HL-60/S4 (cell line): ENCODE measurements at regions not wholly inside any gene's neighbourhood (a gene's known extent, or its start where the extent isn't known, plus 50 kb on each side); places are given as distances from the start of the nearest gene placed in this dataset.

Source experiments
- in situ Hi-C: fragments of 300-500 bp; cut with MboI; formaldehyde crosslinking; loops from 2 replicates; pipeline ENCODE4 v1.14.3; 2022; ENCODE audit warnings: low sequenced_read_pairs

GRCh38 chr16:49003992-49004391 lies 277.6 kb downstream of the CBLN1 start:
- in situ Hi-C loops: no loop called here

GRCh38 chr16:49003022-49003421 lies 278.6 kb downstream of the CBLN1 start:
- in situ Hi-C loops: no loop called here

- in situ Hi-C loops: no loop called here
These were observed 281.0 kb downstream of the CBLN1 start for GRCh38 chr16:49000594-49000993.

GRCh38 chr16:48999508-48999907 lies 282.1 kb downstream of the CBLN1 start:
- in situ Hi-C loops: no loop called here

- in situ Hi-C loops: no loop called here
These were observed 282.6 kb downstream of the CBLN1 start for GRCh38 chr16:48999044-48999443.

GRCh38 chr16:48997946-48998345 lies 283.7 kb downstream of the CBLN1 start:
- in situ Hi-C loops: no loop called here

- in situ Hi-C loops: no loop called here
These were observed 284.5 kb downstream of the CBLN1 start for GRCh38 chr16:48997081-48997615.

GRCh38 chr16:48978501-48978900 lies 303.1 kb downstream of the CBLN1 start:
- in situ Hi-C loops: no loop called here

- in situ Hi-C loops: no loop called here
These were observed 309.4 kb downstream of the CBLN1 start for GRCh38 chr16:48972236-48972635.

GRCh38 chr16:48971571-48972077 lies 310.0 kb downstream of the CBLN1 start:
- in situ Hi-C loops: no loop called here

- in situ Hi-C loops: no loop called here
These were observed 311.4 kb downstream of the CBLN1 start for GRCh38 chr16:48970216-48970615.

GRCh38 chr16:48969611-48970010 lies 312.0 kb downstream of the CBLN1 start:
- in situ Hi-C loops: no loop called here

GRCh38 chr16:48965386-48965785 lies 316.3 kb downstream of the CBLN1 start:
- in situ Hi-C loops: no loop called here

- in situ Hi-C loops: no loop called here
These were observed 317.6 kb downstream of the CBLN1 start for GRCh38 chr16:48963901-48964615.

GRCh38 chr16:48963306-48963705 lies 318.3 kb downstream of the CBLN1 start:
- in situ Hi-C loops: no loop called here

- in situ Hi-C loops: no loop called here
These were observed 320.1 kb downstream of the CBLN1 start for GRCh38 chr16:48961546-48961945.

GRCh38 chr16:48960830-48961229 lies 320.8 kb downstream of the CBLN1 start:
- in situ Hi-C loops: no loop called here

GRCh38 chr16:48959747-48960146 lies 321.9 kb downstream of the CBLN1 start:
- in situ Hi-C loops: no loop called here

GRCh38 chr16:48959204-48959603 lies 322.4 kb downstream of the CBLN1 start:
- in situ Hi-C loops: no loop called here

- in situ Hi-C loops: no loop called here
These were observed 323.0 kb downstream of the CBLN1 start for GRCh38 chr16:48958681-48959080.

- in situ Hi-C loops: no loop called here
These were observed 325.0 kb downstream of the CBLN1 start for GRCh38 chr16:48956620-48957019.

- in situ Hi-C loops: no loop called here
These were observed 325.8 kb downstream of the CBLN1 start for GRCh38 chr16:48955837-48956236.
